ENCODE measurements at regions not wholly inside any gene's neighbourhood (a gene's known extent, or its start where the extent isn't known, plus 50 kb on each side); places are given as distances from the start of the nearest gene placed in this dataset.

DNA sequence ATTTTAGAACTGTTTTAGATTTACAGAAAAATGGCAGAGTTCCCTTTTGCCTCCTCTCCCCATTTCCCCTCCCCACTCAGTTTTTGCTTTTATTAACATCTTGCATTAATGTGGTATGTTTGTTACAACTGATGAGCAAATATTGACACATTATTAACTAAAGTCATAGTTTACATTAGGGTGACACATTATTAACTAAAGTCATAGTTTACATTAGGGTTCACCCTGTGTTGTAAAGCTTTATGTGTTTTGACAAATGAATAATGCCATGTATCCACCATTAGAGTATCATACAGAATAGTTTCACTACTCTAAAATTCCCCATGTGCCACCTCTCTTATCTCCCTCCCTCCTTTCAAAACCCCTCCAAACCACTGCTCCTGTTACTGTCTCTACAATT, 262.5 kb downstream of the NPR3 start:
- H3K36me3 ChIP-seq (ENCODE audit: low read depth, missing control alignments): no peaks in the 10 kb centered on the region
- no peak overlapping the region for H3K4me3 ChIP-seq
- no peaks in the 10 kb centered on the region for H3K4me1 ChIP-seq
- H3K9me3 ChIP-seq: no peaks in the 10 kb centered on the region
- H3K27me3 ChIP-seq: no peaks in the 10 kb centered on the region
- no peak for DNase-seq
- intact Hi-C loops (cut with DNase I; ENCODE audit: low total_unique reads): no loop called here
- no peak for TF ChIP-seq CTCF (IDR thresholded peaks at IDR 0.05)
- TF ChIP-seq POLR2A (IDR thresholded peaks at IDR 0.05): no peak
- H3K27ac ChIP-seq: no peak overlapping the region

DNA sequence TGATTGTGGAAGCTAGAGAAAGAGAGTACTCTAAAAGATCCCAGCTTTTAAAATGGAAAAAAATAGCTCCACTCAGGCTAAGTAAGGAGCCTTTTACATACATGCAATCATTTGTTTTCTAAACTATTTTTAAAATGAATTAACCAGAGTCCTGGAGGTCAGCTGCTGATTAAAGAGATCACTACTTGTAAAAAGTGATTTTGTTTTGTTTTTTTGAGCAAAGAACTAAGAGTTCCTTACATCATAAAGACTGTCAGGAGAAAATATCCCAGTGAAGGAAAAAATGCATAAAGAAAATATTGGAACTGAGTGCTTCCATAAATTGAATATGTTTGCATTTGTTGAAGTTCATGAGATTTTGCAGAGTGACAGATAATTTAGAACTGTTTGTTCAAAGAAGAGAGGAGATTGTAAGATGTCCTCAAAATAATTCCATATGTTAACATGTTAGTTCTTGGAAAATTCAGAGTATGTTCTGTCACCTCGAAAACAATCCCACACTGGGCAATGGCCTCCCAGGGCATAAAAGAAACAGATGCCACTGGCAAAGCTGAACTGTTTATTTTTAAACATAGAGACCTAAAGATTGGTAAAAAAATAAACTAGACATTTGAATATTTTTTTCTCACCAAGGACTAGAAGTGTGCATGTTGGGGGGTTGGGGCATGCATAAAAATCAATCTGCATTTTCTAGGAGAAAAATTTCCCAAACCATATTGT, 264.7 kb downstream of the NPR3 start:
- DNase-seq: no peak
- TF ChIP-seq CTCF (IDR thresholded peaks at IDR 0.05) (no peak), POLR2A (IDR thresholded peaks at IDR 0.05) (no peak)
- no peak overlapping the region for H3K27ac ChIP-seq
- H3K9me3 ChIP-seq: no peaks in the 10 kb centered on the region
- 92 to 94% methylated on average over 1 of the region's 1 CpG for whole genome bisulfite sequencing, 2 donors
- no peaks in the 10 kb centered on the region for H3K4me1 ChIP-seq
- intact Hi-C loops (cut with DNase I; ENCODE audit: low total_unique reads): no loop called here
- H3K27me3 ChIP-seq: no peaks in the 10 kb centered on the region
- no peak overlapping the region for H3K4me3 ChIP-seq
- H3K36me3 ChIP-seq (ENCODE audit: low read depth, missing control alignments): no peaks in the 10 kb centered on the region

DNA sequence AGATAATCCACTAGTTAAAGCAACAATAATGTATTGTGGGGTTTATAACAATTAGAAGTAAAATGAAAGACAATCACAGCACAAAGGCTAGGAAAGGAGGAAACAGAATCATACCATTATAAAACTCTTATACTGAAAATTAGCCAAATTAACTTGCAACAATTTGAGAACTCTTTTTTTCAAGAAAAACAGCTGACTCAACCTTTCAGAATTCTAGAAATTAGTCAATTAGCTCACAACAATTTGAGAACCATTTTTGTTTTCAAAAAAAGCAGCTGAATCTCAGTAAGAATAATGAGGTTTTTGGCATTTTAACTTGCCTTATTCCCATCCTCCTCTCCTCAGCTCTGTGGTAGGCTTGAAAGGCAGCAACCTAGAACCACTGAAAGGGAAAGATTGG, 269.9 kb downstream of the NPR3 start:
- no peaks in the 10 kb centered on the region for H3K36me3 ChIP-seq (ENCODE audit: low read depth, missing control alignments)
- H3K9me3 ChIP-seq: no peaks in the 10 kb centered on the region
- H3K27me3 ChIP-seq: no peaks in the 10 kb centered on the region
- TF ChIP-seq CTCF (IDR thresholded peaks at IDR 0.05) (no peak), POLR2A (IDR thresholded peaks at IDR 0.05) (no peak)
- H3K4me3 ChIP-seq: no peak overlapping the region
- no peak overlapping the region for H3K27ac ChIP-seq
- intact Hi-C loops (cut with DNase I; ENCODE audit: low total_unique reads): no loop called here
- no peak for DNase-seq
- no peaks in the 10 kb centered on the region for H3K4me1 ChIP-seq

GRCh38 chr5:32984851-32985610, 273.9 kb downstream of the NPR3 start:
- 65 to 80% methylated on average over 4 of the region's 4 CpGs for WGBS, 2 donors
- no peak for TF ChIP-seq POLR2A (IDR thresholded peaks at IDR 0.05)
- TF ChIP-seq CTCF (IDR thresholded peaks at IDR 0.05): no peak
- no peaks in the 10 kb centered on the region for H3K27me3 ChIP-seq
- intact Hi-C loops (cut with DNase I; ENCODE audit: low total_unique reads): no loop called here
- no peak for DNase-seq
- no peak overlapping the region for H3K27ac ChIP-seq
- H3K9me3 ChIP-seq: no peaks in the 10 kb centered on the region
- H3K4me3 ChIP-seq: no peak overlapping the region
- no peaks in the 10 kb centered on the region for H3K36me3 ChIP-seq (ENCODE audit: low read depth, missing control alignments)
- H3K4me1 ChIP-seq: no peaks in the 10 kb centered on the region

DNA sequence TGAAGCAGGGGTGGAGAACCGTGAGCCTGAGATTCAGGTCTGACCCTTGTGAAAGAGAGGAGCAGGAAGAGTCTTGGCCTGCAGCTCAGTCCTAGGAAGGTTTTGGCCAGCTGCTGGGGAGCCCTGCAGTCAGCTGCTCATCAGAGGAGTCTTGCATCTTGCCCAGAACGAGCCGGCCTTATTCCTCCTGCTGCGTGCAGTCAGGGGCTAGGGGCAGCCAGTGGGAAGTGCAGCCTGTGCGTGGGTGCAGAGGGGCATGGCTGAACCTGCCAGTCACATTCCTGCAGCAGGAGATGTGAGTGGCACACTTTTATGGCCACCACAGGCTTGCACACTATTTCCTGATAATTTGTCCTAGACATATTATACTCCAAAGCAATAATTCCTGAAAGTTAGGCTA, 278.7 kb downstream of the NPR3 start:
- H3K9me3 ChIP-seq: no peaks in the 10 kb centered on the region
- H3K27ac ChIP-seq: no peak overlapping the region
- no peak for DNase-seq
- no peaks in the 10 kb centered on the region for H3K27me3 ChIP-seq
- TF ChIP-seq CTCF (IDR thresholded peaks at IDR 0.05) (no peak), POLR2A (IDR thresholded peaks at IDR 0.05) (no peak)
- no peaks in the 10 kb centered on the region for H3K4me1 ChIP-seq
- intact Hi-C loops (cut with DNase I; ENCODE audit: low total_unique reads): no loop called here
- H3K36me3 ChIP-seq (ENCODE audit: low read depth, missing control alignments): no peaks in the 10 kb centered on the region
- WGBS, 2 donors: 59 to 76% methylated on average over 5 of the region's 5 CpGs
- no peak overlapping the region for H3K4me3 ChIP-seq
